Panc1 (cell line): ENCODE measurements at regions not wholly inside any gene's neighbourhood (a gene's known extent, or its start where the extent isn't known, plus 50 kb on each side); places are given as distances from the start of the nearest gene placed in this dataset.

Experiments
- ATAC-seq: fragments of 200-7000 bp; cut with Tn5 transposase; 2 replicates; pipeline ENCODE4 v1.9.1; 2020; ENCODE audit warnings: mild to moderate bottlenecking, moderate library complexity
- BruUV-seq: library from RNA; stranded (reverse); fragments of 400-500 nt; replicated peaks from 2 replicates; lab custom pipeline; 2021; lab: Mats Ljungman, UMichigan
- CTCF ChIA-PET: fragments of 300-600 bp; sonication (Branson Sonifier 250); formaldehyde crosslinking; loops from one replicate; lab custom pipeline; 2022; ENCODE audit warnings: antibody characterized with exemption; lab: Charles Lee
- POLR2A ChIA-PET: fragments of 300-600 bp; sonication (Branson Sonifier 250); formaldehyde crosslinking; loops from one replicate; lab custom pipeline; 2022; ENCODE audit warnings: antibody characterized with exemption; lab: Charles Lee
- DNase-seq: peaks from one replicate; pipeline ENCODE4 v3.0.0-alpha.2; 2010; ENCODE audit warnings: low read depth, low spot score
- H3K27ac ChIP-seq: 2 replicates; pipeline ENCODE4 v1.5.1; 2011; ENCODE audit warnings: mild to moderate bottlenecking, low read length, inconsistent platforms
- H3K27me3 ChIP-seq: fragments of 200-500 bp; sonication (Bioruptor generic); 2 replicates; pipeline ENCODE4 v1.6.0; 2014; ENCODE audit warnings: low read length, inconsistent platforms; ENCODE audit not compliant: control insufficient read depth, insufficient read depth
- H3K36me3 ChIP-seq: fragments of 200-500 bp; sonication (Bioruptor generic); 2 replicates; pipeline ENCODE4 v1.5.1; 2014; ENCODE audit warnings: inconsistent platforms, mild to moderate bottlenecking, low read length, moderate library complexity; ENCODE audit not compliant: control insufficient read depth, insufficient read depth
- H3K4me1 ChIP-seq: 2 replicates; pipeline ENCODE4 v1.5.1; 2011; ENCODE audit warnings: inconsistent platforms, mild to moderate bottlenecking, low read length, moderate library complexity; ENCODE audit not compliant: control insufficient read depth, insufficient read depth
- H3K4me3 ChIP-seq, 2 experiments: 2 replicates each; pipeline ENCODE4 v1.5.1; 2011 to 2012; ENCODE audit warnings: low read depth in 2 of 2, low read length in 2 of 2, mild to moderate bottlenecking in 2 of 2, inconsistent platforms in 1 of 2, moderate library complexity in 1 of 2
- H3K9me3 ChIP-seq: fragments of 200-500 bp; sonication (Bioruptor generic); 2 replicates; pipeline ENCODE4 v1.5.1; 2014; ENCODE audit warnings: low read depth, mild to moderate bottlenecking, inconsistent platforms, low read length, moderate library complexity; ENCODE audit not compliant: control insufficient read depth, insufficient read depth
- POLR2AphosphoS5 ChIP-seq: IDR thresholded peaks from 2 replicates; pipeline ENCODE4 v1.6.1; 2012; ENCODE audit warnings: mild to moderate bottlenecking, low read depth, low read length, moderate library complexity
- SIN3A ChIP-seq: IDR thresholded peaks from 2 replicates; pipeline ENCODE4 v1.6.1; 2012; ENCODE audit warnings: low read depth, mild to moderate bottlenecking, low read length, moderate library complexity, borderline replicate concordance; ENCODE audit not compliant: insufficient read depth
- TCF7L2 ChIP-seq: IDR thresholded peaks from 2 replicates; pipeline ENCODE4 v1.6.1; 2011; ENCODE audit warnings: mild to moderate bottlenecking, low read depth, low read length, inconsistent platforms
- in situ Hi-C: cut with HindIII; loops from 2 replicates; pipeline ENCODE4 v1.10.0; 2016; ENCODE audit warnings: low sequenced_read_pairs, low pct_unique_long_range_greater_than_20kb
- intact Hi-C: fragments of 100-400 bp; cut with micrococcal nuclease; formaldehyde crosslinking; loops from one replicate; pipeline ENCODE4 v1.10.0; 2022; ENCODE audit not compliant: unreplicated experiment
- TF ChIP-seq, protein P1 (sequence below), 2 experiments: IDR thresholded peaks; 2 replicates each; pipeline ENCODE4 v1.6.1; 2011 to 2012; ENCODE audit warnings: low read depth in 2 of 2, control low read depth in 1 of 2, low read length in 1 of 2, mild to moderate bottlenecking in 1 of 2, moderate library complexity in 1 of 2; ENCODE audit not compliant: insufficient read depth in 1 of 2
- TF ChIP-seq, protein P2 (sequence below): fragments of 450-650 bp; IDR thresholded peaks from 2 replicates; pipeline ENCODE4 v1.5.1; 2017; ENCODE audit warnings: mild to moderate bottlenecking

DNA sequence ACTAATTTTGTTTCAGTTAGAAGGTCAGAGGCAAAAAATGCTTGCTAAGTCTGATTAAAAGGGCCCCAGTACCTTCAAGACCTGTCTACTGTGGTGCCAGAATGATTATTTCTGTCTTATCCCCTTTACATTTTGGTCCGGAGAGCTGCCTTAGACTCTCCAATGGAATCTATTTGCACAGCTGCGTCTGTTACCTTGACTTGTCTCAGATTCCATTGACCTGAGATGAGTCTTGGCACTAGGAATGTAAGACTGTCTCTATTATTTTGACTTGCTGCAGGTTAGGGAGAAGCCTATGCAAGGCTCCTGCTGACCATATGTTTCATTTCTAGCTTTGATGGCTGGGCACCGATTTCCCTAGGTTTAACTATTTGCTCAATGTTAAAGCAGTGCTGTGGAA, 457.6 kb downstream of the KCTD8 start:
- ChIA-PET CTCF (no interaction called here), POLR2A (no interaction called here)
- no TSS peak for BruUV-seq

DNA sequence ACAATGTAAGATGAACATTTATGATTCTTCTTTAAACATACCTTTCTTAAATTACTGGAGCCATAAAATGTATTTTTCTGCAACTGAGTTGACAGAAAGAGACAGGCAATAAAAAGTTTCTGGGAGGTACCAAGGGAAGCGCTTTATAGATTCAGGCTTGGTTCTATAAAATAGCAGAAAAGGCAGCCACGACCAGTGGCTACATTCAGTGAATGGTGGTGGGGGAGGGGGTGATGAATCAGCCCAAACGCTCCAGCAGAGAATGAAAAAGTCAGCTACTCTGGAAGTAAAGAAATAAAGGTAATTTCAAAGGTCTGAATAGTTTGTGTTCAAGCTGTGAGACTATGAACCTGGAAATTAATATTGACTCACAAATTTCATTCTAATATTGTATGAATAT, 456.1 kb downstream of the KCTD8 start:
- POLR2A ChIA-PET: no interaction called here
- CTCF ChIA-PET: no interaction called here
- TF ChIP-seq TCF7L2 (no peak), POLR2AphosphoS5 (no peak), SIN3A (no peak)
- TF ChIP-seq, protein P1, sequence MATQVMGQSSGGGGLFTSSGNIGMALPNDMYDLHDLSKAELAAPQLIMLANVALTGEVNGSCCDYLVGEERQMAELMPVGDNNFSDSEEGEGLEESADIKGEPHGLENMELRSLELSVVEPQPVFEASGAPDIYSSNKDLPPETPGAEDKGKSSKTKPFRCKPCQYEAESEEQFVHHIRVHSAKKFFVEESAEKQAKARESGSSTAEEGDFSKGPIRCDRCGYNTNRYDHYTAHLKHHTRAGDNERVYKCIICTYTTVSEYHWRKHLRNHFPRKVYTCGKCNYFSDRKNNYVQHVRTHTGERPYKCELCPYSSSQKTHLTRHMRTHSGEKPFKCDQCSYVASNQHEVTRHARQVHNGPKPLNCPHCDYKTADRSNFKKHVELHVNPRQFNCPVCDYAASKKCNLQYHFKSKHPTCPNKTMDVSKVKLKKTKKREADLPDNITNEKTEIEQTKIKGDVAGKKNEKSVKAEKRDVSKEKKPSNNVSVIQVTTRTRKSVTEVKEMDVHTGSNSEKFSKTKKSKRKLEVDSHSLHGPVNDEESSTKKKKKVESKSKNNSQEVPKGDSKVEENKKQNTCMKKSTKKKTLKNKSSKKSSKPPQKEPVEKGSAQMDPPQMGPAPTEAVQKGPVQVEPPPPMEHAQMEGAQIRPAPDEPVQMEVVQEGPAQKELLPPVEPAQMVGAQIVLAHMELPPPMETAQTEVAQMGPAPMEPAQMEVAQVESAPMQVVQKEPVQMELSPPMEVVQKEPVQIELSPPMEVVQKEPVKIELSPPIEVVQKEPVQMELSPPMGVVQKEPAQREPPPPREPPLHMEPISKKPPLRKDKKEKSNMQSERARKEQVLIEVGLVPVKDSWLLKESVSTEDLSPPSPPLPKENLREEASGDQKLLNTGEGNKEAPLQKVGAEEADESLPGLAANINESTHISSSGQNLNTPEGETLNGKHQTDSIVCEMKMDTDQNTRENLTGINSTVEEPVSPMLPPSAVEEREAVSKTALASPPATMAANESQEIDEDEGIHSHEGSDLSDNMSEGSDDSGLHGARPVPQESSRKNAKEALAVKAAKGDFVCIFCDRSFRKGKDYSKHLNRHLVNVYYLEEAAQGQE (IDR thresholded peaks at IDR 0.05; ENCODE audit: insufficient read depth in 1 of 2, low read depth in 2 of 2, low read length in 1 of 2): no peak
- TF ChIP-seq, protein P2, sequence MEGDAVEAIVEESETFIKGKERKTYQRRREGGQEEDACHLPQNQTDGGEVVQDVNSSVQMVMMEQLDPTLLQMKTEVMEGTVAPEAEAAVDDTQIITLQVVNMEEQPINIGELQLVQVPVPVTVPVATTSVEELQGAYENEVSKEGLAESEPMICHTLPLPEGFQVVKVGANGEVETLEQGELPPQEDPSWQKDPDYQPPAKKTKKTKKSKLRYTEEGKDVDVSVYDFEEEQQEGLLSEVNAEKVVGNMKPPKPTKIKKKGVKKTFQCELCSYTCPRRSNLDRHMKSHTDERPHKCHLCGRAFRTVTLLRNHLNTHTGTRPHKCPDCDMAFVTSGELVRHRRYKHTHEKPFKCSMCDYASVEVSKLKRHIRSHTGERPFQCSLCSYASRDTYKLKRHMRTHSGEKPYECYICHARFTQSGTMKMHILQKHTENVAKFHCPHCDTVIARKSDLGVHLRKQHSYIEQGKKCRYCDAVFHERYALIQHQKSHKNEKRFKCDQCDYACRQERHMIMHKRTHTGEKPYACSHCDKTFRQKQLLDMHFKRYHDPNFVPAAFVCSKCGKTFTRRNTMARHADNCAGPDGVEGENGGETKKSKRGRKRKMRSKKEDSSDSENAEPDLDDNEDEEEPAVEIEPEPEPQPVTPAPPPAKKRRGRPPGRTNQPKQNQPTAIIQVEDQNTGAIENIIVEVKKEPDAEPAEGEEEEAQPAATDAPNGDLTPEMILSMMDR: no peak
- Histone ChIP-seq H3K27ac (no peak overlapping the region), H3K4me3 (no peak overlapping the region), H3K4me1 (no peaks in the 10 kb centered on the region), H3K9me3 (no peaks in the 10 kb centered on the region), H3K27me3 (no peaks in the 10 kb centered on the region), H3K36me3 (no peaks in the 10 kb centered on the region)
- intact Hi-C loops: no loop called here
- no peak for ATAC-seq
- in situ Hi-C loops: no loop called here
- DNase-seq: no peak
- no TSS peak for BruUV-seq

More for the DNA sequence above, 457.6 kb downstream of the KCTD8 start:
- TF ChIP-seq TCF7L2: no peak
- no peak for TF ChIP-seq POLR2AphosphoS5
- TF ChIP-seq SIN3A: no peak
- TF ChIP-seq, protein P1 (IDR thresholded peaks at IDR 0.05; ENCODE audit: insufficient read depth in 1 of 2, low read depth in 2 of 2, low read length in 1 of 2): no peak
- TF ChIP-seq, protein P2: no peak
- in situ Hi-C loops (no loop called here), intact Hi-C loops (no loop called here)
- ATAC-seq (no peak), DNase-seq (no peak)
- H3K27me3 ChIP-seq: no peaks in the 10 kb centered on the region
- H3K36me3 ChIP-seq: no peaks in the 10 kb centered on the region
- H3K9me3 ChIP-seq: no peaks in the 10 kb centered on the region
- no peak overlapping the region for H3K4me3 ChIP-seq
- no peaks in the 10 kb centered on the region for H3K4me1 ChIP-seq
- no peak overlapping the region for H3K27ac ChIP-seq
